ENCODE measurements at regions not wholly inside any gene's neighbourhood (a gene's known extent, or its start where the extent isn't known, plus 50 kb on each side); places are given as distances from the start of the nearest gene placed in this dataset.

- DNase-seq (ENCODE audit: low spot score) = no peak
- intact Hi-C loops (cut with micrococcal nuclease; ENCODE audit: unreplicated experiment) = loop anchor here (5.0 to 10.0 kb wide), 2 partner anchors 217 to 811 kb away; no protein-coding TSS in a partner anchor
- POLR2A ChIA-PET = no interaction called here
These were observed 250.9 kb downstream of the HIVEP2 start for GRCh38 chr6:142694054-142694453.

GRCh38 chr6:142695016-142695415, 250.0 kb downstream of the HIVEP2 start:
- intact Hi-C loops (cut with micrococcal nuclease; ENCODE audit: unreplicated experiment) = loop anchor here (10.0 kb wide), 1 partner anchor 810 kb away; no protein-coding TSS in a partner anchor
- Histone ChIP-seq H3K36me3 (ENCODE audit: insufficient read depth, low read length) (no peaks in the 10 kb centered on the region), H3K4me1 (ENCODE audit: insufficient read depth, low read length, poor library complexity, severe bottlenecking) (peaks cover 10% of the 10 kb centered on the region), H3K9me2 (ENCODE audit: insufficient read depth, low read length) (no peaks in the 10 kb centered on the region), H3K27ac (ENCODE audit: low read depth, low read length, poor library complexity, severe bottlenecking) (no peak overlapping the region), H3K9me3 (ENCODE audit: low read length) (no peaks in the 10 kb centered on the region), H3K4me2 (ENCODE audit: low read length) (no peak overlapping the region), H3K4me3 (ENCODE audit: low read depth, low read length, poor library complexity, severe bottlenecking) (no peak overlapping the region), H2AFZ (ENCODE audit: low read length) (no peak overlapping the region), H3K79me2 (ENCODE audit: insufficient read depth, low read depth, low read length) (no peaks in the 10 kb centered on the region), H4K20me1 (ENCODE audit: insufficient read depth, low read length) (no peaks in the 10 kb centered on the region)
- TF ChIP-seq CTCF (conservative IDR thresholded peaks at IDR 0.05; ENCODE audit: low read length) (no peak), EZH2phosphoT487 (IDR thresholded peaks at IDR 0.05; ENCODE audit: borderline replicate concordance, low read depth, low read length) (no peak)
- DNase-seq (ENCODE audit: low spot score) = no peak
- ChIA-PET POLR2A (no interaction called here), CTCF (ENCODE audit: unreplicated experiment) (no interaction called here)
- BruUV-seq (replicated peaks) = no TSS peak

More at GRCh38 chr6:142694054-142694453, 250.9 kb downstream of the HIVEP2 start:
- no TSS peak for BruUV-seq (replicated peaks)
- H3K9me2 ChIP-seq (ENCODE audit: insufficient read depth, low read length) = no peaks in the 10 kb centered on the region
- no peaks in the 10 kb centered on the region for H3K36me3 ChIP-seq (ENCODE audit: insufficient read depth, low read length)
- H3K4me1 ChIP-seq (ENCODE audit: insufficient read depth, low read length, poor library complexity, severe bottlenecking) = peaks cover under 1% of the 10 kb centered on the region
- TF ChIP-seq EZH2phosphoT487 (IDR thresholded peaks at IDR 0.05; ENCODE audit: borderline replicate concordance, low read depth, low read length) (no peak), CTCF (conservative IDR thresholded peaks at IDR 0.05; ENCODE audit: low read length) (no peak)
- no peak overlapping the region for H3K4me2 ChIP-seq (ENCODE audit: low read length)
- no peaks in the 10 kb centered on the region for H3K79me2 ChIP-seq (ENCODE audit: insufficient read depth, low read depth, low read length)
- no peak overlapping the region for H3K4me3 ChIP-seq (ENCODE audit: low read depth, low read length, poor library complexity, severe bottlenecking)
- no peaks in the 10 kb centered on the region for H3K9me3 ChIP-seq (ENCODE audit: low read length)
- H4K20me1 ChIP-seq (ENCODE audit: insufficient read depth, low read length) = no peaks in the 10 kb centered on the region
- CTCF ChIA-PET (ENCODE audit: unreplicated experiment) = no interaction called here
- no peak overlapping the region for H2AFZ ChIP-seq (ENCODE audit: low read length)
- no peak overlapping the region for H3K27ac ChIP-seq (ENCODE audit: low read depth, low read length, poor library complexity, severe bottlenecking)

- H3K36me3 ChIP-seq (ENCODE audit: insufficient read depth, low read length) = no peaks in the 10 kb centered on the region
- H2AFZ ChIP-seq (ENCODE audit: low read length) = no peak overlapping the region
- H3K27ac ChIP-seq (ENCODE audit: low read depth, low read length, poor library complexity, severe bottlenecking) = no peak overlapping the region
- peaks cover 18% of the 10 kb centered on the region for H3K4me1 ChIP-seq (ENCODE audit: insufficient read depth, low read length, poor library complexity, severe bottlenecking)
- no peak overlapping the region for H3K4me3 ChIP-seq (ENCODE audit: low read depth, low read length, poor library complexity, severe bottlenecking)
- ChIA-PET POLR2A (interaction anchor here (1.1 kb wide), 1 partner anchor 247 kb away, joined by 3 read pairs; no protein-coding TSS in a partner anchor), CTCF (ENCODE audit: unreplicated experiment) (no interaction called here)
- H3K79me2 ChIP-seq (ENCODE audit: insufficient read depth, low read depth, low read length) = no peaks in the 10 kb centered on the region
- BruUV-seq (replicated peaks) = no TSS peak
- no peak for DNase-seq (ENCODE audit: low spot score)
- TF ChIP-seq CTCF (conservative IDR thresholded peaks at IDR 0.05; ENCODE audit: low read length) (no peak), EZH2phosphoT487 (IDR thresholded peaks at IDR 0.05; ENCODE audit: borderline replicate concordance, low read depth, low read length) (no peak)
- H4K20me1 ChIP-seq (ENCODE audit: insufficient read depth, low read length) = no peaks in the 10 kb centered on the region
- intact Hi-C loops (cut with micrococcal nuclease; ENCODE audit: unreplicated experiment) = loop anchor here (10.0 kb wide), 1 partner anchor 808 kb away; no protein-coding TSS in a partner anchor
- H3K4me2 ChIP-seq (ENCODE audit: low read length) = no peak overlapping the region
- H3K9me2 ChIP-seq (ENCODE audit: insufficient read depth, low read length) = no peaks in the 10 kb centered on the region
- no peaks in the 10 kb centered on the region for H3K9me3 ChIP-seq (ENCODE audit: low read length)
These were observed 248.6 kb downstream of the HIVEP2 start for GRCh38 chr6:142696123-142697000.
